B cell (primary cell): ENCODE measurements at regions not wholly inside any gene's neighbourhood (a gene's known extent, or its start where the extent isn't known, plus 50 kb on each side); places are given as distances from the start of the nearest gene placed in this dataset.

ENCODE experiments used
- ATAC-seq: fragments of 200-7000 bp; cut with Tn5 transposase; one replicate; pipeline ENCODE4 v1.10.0; 2021; ENCODE audit warnings: low read depth, mild to moderate bottlenecking, moderate number of reproducible peaks, moderate library complexity
- CTCF ChIA-PET: fragments of 350-600 bp; sonication (Branson Sonifier 250); formaldehyde crosslinking; loops from one replicate; lab custom pipeline; 2021; ENCODE audit warnings: antibody characterized with exemption, inconsistent platforms; lab: Charles Lee
- POLR2A ChIA-PET: fragments of 350-600 bp; sonication (Branson Sonifier 250); formaldehyde crosslinking; loops from one replicate; lab custom pipeline; 2021; ENCODE audit warnings: antibody characterized with exemption; lab: Charles Lee
- DNase-seq: peaks from one replicate; pipeline ENCODE4 v3.0.0; 2013
- H2AFZ ChIP-seq: 2 replicates; pipeline ENCODE4 v1.6.1; 2012; ENCODE audit warnings: mild to moderate bottlenecking, low read depth, low read length; ENCODE audit not compliant: insufficient read depth, poor library complexity, severe bottlenecking
- H3K27ac ChIP-seq, 2 donors: 1 replicate in 1 of 2; 2 replicates in 1 of 2; pipeline ENCODE4 v1.5.1; 2012 to 2013; ENCODE audit warnings: low read length in 2 of 2, mild to moderate bottlenecking in 2 of 2, moderate library complexity in 1 of 2
- H3K27me3 ChIP-seq, 4 experiments: fragments of 200-600 bp in 1 of 4; sonication (generic) in 1 of 4; replicated peaks in 1 of 4; 1 replicate in 2 of 4; 2 replicates in 2 of 4; pipeline versions ENCODE4 v1.6.1 to v1.7.0; 2013 to 2016; ENCODE audit warnings: low read length in 3 of 4, mild to moderate bottlenecking in 2 of 4, mixed read lengths in 1 of 4, moderate library complexity in 1 of 4; ENCODE audit not compliant: insufficient read depth in 4 of 4, control insufficient read depth in 3 of 4; ENCODE audit errors: control extremely low read depth in 1 of 4
- H3K36me3 ChIP-seq, 2 experiments: replicated peaks in 1 of 2; 1 replicate in 1 of 2; 2 replicates in 1 of 2; pipeline versions ENCODE4 v1.6.1 to v1.7.1; 2013; ENCODE audit warnings: low read length in 1 of 2; ENCODE audit not compliant: insufficient read depth in 2 of 2, control insufficient read depth in 1 of 2; ENCODE audit errors: control extremely low read depth in 1 of 2, extremely low read depth in 1 of 2
- H3K4me1 ChIP-seq, 2 donors: fragments of 200-600 bp in 1 of 2; sonication (generic) in 1 of 2; 1 replicate in 1 of 2; 2 replicates in 1 of 2; pipeline versions ENCODE4 v1.5.1 to v1.6.1; 2013 to 2017; ENCODE audit warnings: low read length in 2 of 2; ENCODE audit not compliant: control insufficient read depth in 2 of 2, insufficient read depth in 2 of 2
- H3K4me2 ChIP-seq: replicated peaks from 2 replicates; pipeline ENCODE3; 2012; ENCODE audit warnings: mild to moderate bottlenecking, low read depth, low read length; ENCODE audit not compliant: poor library complexity, severe bottlenecking
- H3K4me3 ChIP-seq, 5 experiments: fragments of 200-600 bp in 1 of 5; sonication (generic) in 1 of 5; 1 replicate in 3 of 5; 2 replicates in 2 of 5; pipeline versions ENCODE4 v1.5.1 to v1.7.0; 2011 to 2016; ENCODE audit warnings: low read length in 4 of 5, mild to moderate bottlenecking in 4 of 5, low read depth in 2 of 5, control low read depth in 1 of 5, moderate library complexity in 1 of 5; ENCODE audit not compliant: insufficient read depth in 1 of 5; ENCODE audit errors: control extremely low read depth in 1 of 5, extremely low read depth in 1 of 5
- H3K79me2 ChIP-seq: fragments of 200-600 bp; sonication (generic); one replicate; pipeline ENCODE4 v1.6.0; 2016; ENCODE audit warnings: low read length; ENCODE audit not compliant: control insufficient read depth, insufficient read depth
- H3K9ac ChIP-seq: fragments of 200-600 bp; sonication (generic); 2 replicates; pipeline ENCODE4 v1.6.1; 2017; ENCODE audit warnings: mild to moderate bottlenecking, low read length, moderate library complexity
- H3K9me3 ChIP-seq, 3 donors: one replicate each; pipeline versions ENCODE4 v1.6.1 to v1.7.1; 2013; ENCODE audit warnings: low read length in 2 of 3; ENCODE audit not compliant: control insufficient read depth in 2 of 3, insufficient read depth in 1 of 3; ENCODE audit errors: control extremely low read depth in 1 of 3
- H4K20me1 ChIP-seq: 2 replicates; pipeline ENCODE4 v1.6.0; 2012; ENCODE audit warnings: mild to moderate bottlenecking, low read length; ENCODE audit not compliant: insufficient read depth, control insufficient read depth, poor library complexity, severe bottlenecking
- H3K27ac Mint-ChIP-seq: one replicate; pipeline ENCODE4 v1.8.0; 2021; ENCODE audit warnings: mixed read lengths
- H3K27me3 Mint-ChIP-seq: one replicate; pipeline ENCODE4 v1.8.0; 2021; ENCODE audit warnings: mixed read lengths
- H3K4me1 Mint-ChIP-seq: one replicate; pipeline ENCODE4 v1.8.0; 2021; ENCODE audit warnings: mixed read lengths
- H3K4me3 Mint-ChIP-seq: one replicate; pipeline ENCODE4 v1.8.0; 2021; ENCODE audit warnings: mixed read lengths
- H3K9me3 Mint-ChIP-seq: one replicate; pipeline ENCODE4 v1.8.0; 2022; ENCODE audit warnings: mixed read lengths; ENCODE audit not compliant: insufficient read depth
- EZH2 ChIP-seq: IDR thresholded peaks from 2 replicates; pipeline ENCODE4 v1.6.1; 2012; ENCODE audit warnings: borderline replicate concordance, low read depth, mild to moderate bottlenecking, moderate library complexity, low read length; ENCODE audit not compliant: insufficient read depth, poor library complexity, severe bottlenecking
- WGBS: methylation state at CpG from one replicate; pipeline ENCODE4 v1.1.5; 2013; ENCODE audit warnings: missing lambda C conversion rate; ENCODE audit not compliant: insufficient coverage; 5-methylcytosine and 5-hydroxymethylcytosine counted together
- intact Hi-C: fragments of 100-400 bp; cut with micrococcal nuclease; formaldehyde crosslinking; loops from one replicate; pipeline ENCODE4 v1.10.0; 2022
- TF ChIP-seq, protein P1 (sequence below): fragments of 200-600 bp; IDR thresholded peaks from one replicate; pipeline ENCODE4 v1.8.0; 2022; ENCODE audit warnings: antibody characterized with exemption, mild to moderate bottlenecking

DNA sequence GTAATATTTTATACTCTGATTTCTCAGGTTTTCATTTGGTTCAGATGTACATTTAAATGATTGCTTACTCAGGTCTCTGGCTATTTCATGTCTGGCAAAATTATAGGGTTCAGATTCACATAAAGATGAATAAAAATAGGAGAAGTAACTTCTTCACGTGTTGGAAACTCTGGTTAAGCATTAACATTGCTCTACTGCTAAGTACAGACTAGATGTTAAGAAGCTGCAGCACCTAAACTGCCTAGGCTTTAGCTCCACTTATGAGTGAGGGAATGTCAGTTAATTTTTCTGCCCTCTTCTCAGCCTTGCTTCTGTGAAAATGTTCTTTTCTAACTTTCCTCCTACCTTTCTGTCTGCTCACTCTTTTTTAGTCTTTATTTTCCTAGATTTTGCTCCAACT, 361.2 kb downstream of the ARAP2 start:
- Mint-ChIP-seq H3K27ac (no peak overlapping the region), H3K27me3 (no peaks in the 10 kb centered on the region), H3K4me1 (no peaks in the 10 kb centered on the region), H3K4me3 (no peak overlapping the region), H3K9me3 (no peaks in the 10 kb centered on the region)
- CTCF ChIA-PET = no interaction called here
- Histone ChIP-seq H3K4me3 (no peak overlapping the region), H3K79me2 (no peaks in the 10 kb centered on the region), H3K4me2 (no peak overlapping the region), H3K36me3 (no peaks in the 10 kb centered on the region), H4K20me1 (no peaks in the 10 kb centered on the region), H3K27ac (no peak overlapping the region), H3K9me3 (no peaks in the 10 kb centered on the region), H2AFZ (no peak overlapping the region), H3K9ac (no peak overlapping the region), H3K4me1 (no peaks in the 10 kb centered on the region), H3K27me3 (no peaks in the 10 kb centered on the region)
- ATAC-seq (no peak), DNase-seq (no peak)
- POLR2A ChIA-PET = no interaction called here
- intact Hi-C loops = no loop called here
- no CpG with 5 or more reads among the region's 1 CpG for WGBS
- TF ChIP-seq, protein P1, sequence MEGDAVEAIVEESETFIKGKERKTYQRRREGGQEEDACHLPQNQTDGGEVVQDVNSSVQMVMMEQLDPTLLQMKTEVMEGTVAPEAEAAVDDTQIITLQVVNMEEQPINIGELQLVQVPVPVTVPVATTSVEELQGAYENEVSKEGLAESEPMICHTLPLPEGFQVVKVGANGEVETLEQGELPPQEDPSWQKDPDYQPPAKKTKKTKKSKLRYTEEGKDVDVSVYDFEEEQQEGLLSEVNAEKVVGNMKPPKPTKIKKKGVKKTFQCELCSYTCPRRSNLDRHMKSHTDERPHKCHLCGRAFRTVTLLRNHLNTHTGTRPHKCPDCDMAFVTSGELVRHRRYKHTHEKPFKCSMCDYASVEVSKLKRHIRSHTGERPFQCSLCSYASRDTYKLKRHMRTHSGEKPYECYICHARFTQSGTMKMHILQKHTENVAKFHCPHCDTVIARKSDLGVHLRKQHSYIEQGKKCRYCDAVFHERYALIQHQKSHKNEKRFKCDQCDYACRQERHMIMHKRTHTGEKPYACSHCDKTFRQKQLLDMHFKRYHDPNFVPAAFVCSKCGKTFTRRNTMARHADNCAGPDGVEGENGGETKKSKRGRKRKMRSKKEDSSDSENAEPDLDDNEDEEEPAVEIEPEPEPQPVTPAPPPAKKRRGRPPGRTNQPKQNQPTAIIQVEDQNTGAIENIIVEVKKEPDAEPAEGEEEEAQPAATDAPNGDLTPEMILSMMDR = no peak
- no peak for TF ChIP-seq EZH2

- no peak for DNase-seq
- no peak overlapping the region for H3K4me3 Mint-ChIP-seq
- ChIA-PET POLR2A (no interaction called here), CTCF (no interaction called here)
- Histone ChIP-seq H3K79me2 (no peaks in the 10 kb centered on the region), H3K9me3 (no peaks in the 10 kb centered on the region), H3K9ac (no peak overlapping the region), H3K4me3 (no peak overlapping the region), H4K20me1 (no peaks in the 10 kb centered on the region), H3K4me1 (no peaks in the 10 kb centered on the region), H3K4me2 (no peak overlapping the region), H3K27me3 (no peaks in the 10 kb centered on the region), H2AFZ (no peak overlapping the region), H3K27ac (no peak overlapping the region), H3K36me3 (no peaks in the 10 kb centered on the region)
- no peaks in the 10 kb centered on the region for H3K4me1 Mint-ChIP-seq
- no peaks in the 10 kb centered on the region for H3K9me3 Mint-ChIP-seq
- H3K27me3 Mint-ChIP-seq = no peaks in the 10 kb centered on the region
- H3K27ac Mint-ChIP-seq = no peak overlapping the region
- intact Hi-C loops = no loop called here
- ATAC-seq = no peak
- TF ChIP-seq EZH2 = no peak
- TF ChIP-seq, protein P1 = no peak
- WGBS = no CpG with 5 or more reads among the region's 3 CpGs
Observed at GRCh38 chr4:35884714-35885480, 359.4 kb downstream of the ARAP2 start.
